Keratinocyte (primary cell): ENCODE measurements at regions not wholly inside any gene's neighbourhood (a gene's known extent, or its start where the extent isn't known, plus 50 kb on each side); places are given as distances from the start of the nearest gene placed in this dataset.

Experiments
- DNase-seq: peaks from one replicate; pipeline ENCODE4 v3.0.0-alpha.2; 2011; ENCODE audit warnings: low read depth, missing footprints, low spot score
- FAIRE-seq: peaks from 2 replicates; lab custom pipeline; 2011; peaks lifted over from hg19 to GRCh38; lab: Jason Lieb, UNC
- H2AFZ ChIP-seq: 2 replicates; pipeline ENCODE4 v1.6.0; 2012; ENCODE audit warnings: low read length, control low read depth, inconsistent platforms; ENCODE audit not compliant: control insufficient read depth
- H3K27ac ChIP-seq: 2 replicates; pipeline ENCODE4 v1.5.1; 2011; ENCODE audit warnings: low read length; ENCODE audit not compliant: control insufficient read depth, insufficient read depth
- H3K27me3 ChIP-seq: 3 replicates; pipeline ENCODE4 v1.6.0; 2011; ENCODE audit warnings: low read length; ENCODE audit not compliant: control insufficient read depth, insufficient read depth; ENCODE audit errors: extremely low read depth
- H3K36me3 ChIP-seq, 2 experiments: 2 replicates in 1 of 2; 3 replicates in 1 of 2; pipeline ENCODE4 v1.5.1; 2011; ENCODE audit warnings: low read length in 2 of 2, mild to moderate bottlenecking in 1 of 2; ENCODE audit not compliant: control insufficient read depth in 2 of 2, insufficient read depth in 2 of 2; ENCODE audit errors: extremely low read depth in 1 of 2
- H3K4me1 ChIP-seq: 3 replicates; pipeline ENCODE4 v1.5.1; 2011; ENCODE audit warnings: low read length; ENCODE audit not compliant: control insufficient read depth, insufficient read depth; ENCODE audit errors: extremely low read depth
- H3K4me2 ChIP-seq: 3 replicates; pipeline ENCODE4 v1.6.0; 2011; ENCODE audit warnings: low read depth, low read length; ENCODE audit not compliant: control insufficient read depth, insufficient read depth; ENCODE audit errors: extremely low read depth
- H3K4me3 ChIP-seq, 3 experiments: fragments of 200-600 bp in 1 of 3; sonication (generic) in 1 of 3; 2 replicates in 2 of 3; 3 replicates in 1 of 3; pipeline ENCODE4 v1.5.1; 2011 to 2016; ENCODE audit warnings: low read length in 3 of 3, mild to moderate bottlenecking in 3 of 3, control low read depth in 2 of 3, inconsistent platforms in 1 of 3, low read depth in 1 of 3, mixed read lengths in 1 of 3, mixed run types in 1 of 3, moderate library complexity in 1 of 3; ENCODE audit not compliant: control insufficient read depth in 2 of 3, insufficient read depth in 2 of 3; ENCODE audit errors: extremely low read depth in 1 of 3
- H3K79me2 ChIP-seq: 2 replicates; pipeline ENCODE4 v1.6.0; 2012; ENCODE audit warnings: low read length; ENCODE audit not compliant: control insufficient read depth, insufficient read depth
- H3K9ac ChIP-seq: 3 replicates; pipeline ENCODE4 v1.6.0; 2011; ENCODE audit warnings: low read length; ENCODE audit not compliant: control insufficient read depth, insufficient read depth; ENCODE audit errors: extremely low read depth
- H3K9me1 ChIP-seq: 3 replicates; pipeline ENCODE4 v1.6.0; 2011; ENCODE audit warnings: low read length; ENCODE audit not compliant: control insufficient read depth, insufficient read depth; ENCODE audit errors: extremely low read depth
- H3K9me3 ChIP-seq: 2 replicates; pipeline ENCODE4 v1.5.1; 2012; ENCODE audit warnings: low read depth, low read length; ENCODE audit not compliant: control insufficient read depth
- H4K20me1 ChIP-seq: 3 replicates; pipeline ENCODE4 v1.6.0; 2011; ENCODE audit warnings: low read length; ENCODE audit not compliant: control insufficient read depth, insufficient read depth; ENCODE audit errors: extremely low read depth
- EZH2 ChIP-seq: IDR thresholded peaks from one replicate; pipeline ENCODE4 v1.6.1; 2012; ENCODE audit warnings: inconsistent platforms, mild to moderate bottlenecking, low read length, moderate library complexity
- dilution Hi-C: fragments of 300-500 bp; cut with MboI; formaldehyde crosslinking; loops from one replicate; pipeline ENCODE4 v1.7.0; 2020; ENCODE audit warnings: low sequenced_read_pairs; ENCODE audit not compliant: extremely low pct_ligation_motif_present
- TF ChIP-seq, protein P1 (sequence below), 3 experiments: IDR thresholded peaks in 1 of 3; conservative IDR thresholded peaks in 1 of 3; optimal IDR thresholded peaks in 1 of 3; 2 replicates in 2 of 3; 3 replicates in 1 of 3; pipeline versions ENCODE3 to v1.5.1; 2011; ENCODE audit warnings: low read length in 3 of 3, mild to moderate bottlenecking in 3 of 3, moderate library complexity in 2 of 3, control low read depth in 1 of 3, inconsistent platforms in 1 of 3; ENCODE audit not compliant: insufficient read depth in 2 of 3; ENCODE audit errors: extremely low read depth in 1 of 3

DNA sequence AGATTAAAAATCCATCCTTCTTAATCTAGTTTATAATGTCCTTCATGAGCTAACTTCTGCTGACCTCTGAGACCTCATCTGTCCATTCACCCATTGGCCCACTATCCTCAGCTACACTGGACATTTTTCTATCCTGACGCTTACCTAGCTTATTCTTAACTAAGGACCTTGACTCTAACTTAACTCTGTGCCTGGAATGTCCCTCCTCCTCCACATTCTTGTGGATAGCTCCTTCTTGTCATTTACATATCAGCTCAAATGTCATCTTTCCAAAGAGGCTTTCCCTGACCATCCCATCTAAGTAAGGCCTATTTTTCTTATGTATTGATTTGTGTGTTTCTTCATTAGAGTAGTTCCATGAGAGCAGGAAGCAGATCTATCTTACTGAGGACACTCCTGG is 54.7 kb downstream of the ATXN3L start:
- FAIRE-seq (no peak), DNase-seq (no peak)
- Histone ChIP-seq H3K27me3 (no peaks in the 10 kb centered on the region), H3K79me2 (no peaks in the 10 kb centered on the region), H3K4me3 (no peak overlapping the region), H3K9ac (no peak overlapping the region), H3K4me1 (peaks cover 4% of the 10 kb centered on the region), H4K20me1 (no peaks in the 10 kb centered on the region), H3K9me1 (no peaks in the 10 kb centered on the region), H3K4me2 (no peak overlapping the region), H3K36me3 (no peaks in the 10 kb centered on the region), H3K9me3 (no peaks in the 10 kb centered on the region), H2AFZ (no peak overlapping the region), H3K27ac (no peak overlapping the region)
- TF ChIP-seq, protein P1, sequence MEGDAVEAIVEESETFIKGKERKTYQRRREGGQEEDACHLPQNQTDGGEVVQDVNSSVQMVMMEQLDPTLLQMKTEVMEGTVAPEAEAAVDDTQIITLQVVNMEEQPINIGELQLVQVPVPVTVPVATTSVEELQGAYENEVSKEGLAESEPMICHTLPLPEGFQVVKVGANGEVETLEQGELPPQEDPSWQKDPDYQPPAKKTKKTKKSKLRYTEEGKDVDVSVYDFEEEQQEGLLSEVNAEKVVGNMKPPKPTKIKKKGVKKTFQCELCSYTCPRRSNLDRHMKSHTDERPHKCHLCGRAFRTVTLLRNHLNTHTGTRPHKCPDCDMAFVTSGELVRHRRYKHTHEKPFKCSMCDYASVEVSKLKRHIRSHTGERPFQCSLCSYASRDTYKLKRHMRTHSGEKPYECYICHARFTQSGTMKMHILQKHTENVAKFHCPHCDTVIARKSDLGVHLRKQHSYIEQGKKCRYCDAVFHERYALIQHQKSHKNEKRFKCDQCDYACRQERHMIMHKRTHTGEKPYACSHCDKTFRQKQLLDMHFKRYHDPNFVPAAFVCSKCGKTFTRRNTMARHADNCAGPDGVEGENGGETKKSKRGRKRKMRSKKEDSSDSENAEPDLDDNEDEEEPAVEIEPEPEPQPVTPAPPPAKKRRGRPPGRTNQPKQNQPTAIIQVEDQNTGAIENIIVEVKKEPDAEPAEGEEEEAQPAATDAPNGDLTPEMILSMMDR (optimal IDR thresholded peaks at IDR 0.05 in 1 of 3, IDR thresholded peaks at IDR 0.05 in 1 of 3, conservative IDR thresholded peaks at IDR 0.05 in 1 of 3; ENCODE audit: extremely low read depth in 1 of 3, insufficient read depth in 2 of 3, low read length in 3 of 3), result no peak
- TF ChIP-seq EZH2, result no peak
- dilution Hi-C loops, result no loop called here

DNA sequence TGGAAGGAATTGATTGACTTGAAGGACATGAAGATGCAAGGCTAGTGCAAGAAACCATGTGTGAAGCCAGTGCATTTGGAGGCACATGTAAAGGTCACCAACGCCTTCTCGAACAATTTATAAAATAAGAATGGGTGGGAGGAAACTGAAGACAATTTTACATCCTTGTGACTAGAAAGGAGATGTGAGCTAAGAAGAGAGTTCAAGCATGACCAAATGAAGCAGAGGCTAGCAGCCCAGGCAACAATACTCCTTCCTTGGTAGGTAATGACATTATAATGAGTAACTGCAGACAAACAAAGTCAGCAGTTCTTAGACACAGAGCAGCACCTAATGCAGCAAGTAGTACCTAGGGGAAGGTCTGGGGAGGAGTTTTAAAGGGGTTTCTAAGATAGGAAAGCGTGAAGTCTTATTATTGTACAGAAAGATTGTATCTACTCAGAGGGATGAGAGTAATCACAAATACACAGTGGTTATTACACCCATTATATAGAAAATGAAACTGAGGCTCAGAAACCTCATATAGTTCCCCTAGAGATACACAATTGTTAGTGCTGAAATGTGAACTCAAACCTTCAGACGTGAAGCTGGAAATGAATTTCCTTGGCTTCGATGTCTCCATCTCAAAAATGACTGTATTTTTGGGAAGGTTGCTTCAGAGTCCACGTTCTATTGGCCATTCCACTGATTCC is 56.1 kb downstream of the ATXN3L start:
- Histone ChIP-seq H3K9me3 (no peaks in the 10 kb centered on the region), H3K4me2 (no peak overlapping the region), H3K4me1 (peaks cover 4% of the 10 kb centered on the region), H2AFZ (no peak overlapping the region), H3K27ac (no peak overlapping the region), H3K4me3 (no peak overlapping the region), H3K27me3 (no peaks in the 10 kb centered on the region), H3K36me3 (no peaks in the 10 kb centered on the region), H4K20me1 (no peaks in the 10 kb centered on the region), H3K9ac (no peak overlapping the region), H3K79me2 (no peaks in the 10 kb centered on the region), H3K9me1 (no peaks in the 10 kb centered on the region)
- DNase-seq (no peak), FAIRE-seq (no peak)
- TF ChIP-seq, protein P1 (optimal IDR thresholded peaks at IDR 0.05 in 1 of 3, IDR thresholded peaks at IDR 0.05 in 1 of 3, conservative IDR thresholded peaks at IDR 0.05 in 1 of 3; ENCODE audit: extremely low read depth in 1 of 3, insufficient read depth in 2 of 3, low read length in 3 of 3), result no peak
- no peak for TF ChIP-seq EZH2
- dilution Hi-C loops, result no loop called here
